ENCODE measurements at regions not wholly inside any gene's neighbourhood (a gene's known extent, or its start where the extent isn't known, plus 50 kb on each side); places are given as distances from the start of the nearest gene placed in this dataset.

DNA sequence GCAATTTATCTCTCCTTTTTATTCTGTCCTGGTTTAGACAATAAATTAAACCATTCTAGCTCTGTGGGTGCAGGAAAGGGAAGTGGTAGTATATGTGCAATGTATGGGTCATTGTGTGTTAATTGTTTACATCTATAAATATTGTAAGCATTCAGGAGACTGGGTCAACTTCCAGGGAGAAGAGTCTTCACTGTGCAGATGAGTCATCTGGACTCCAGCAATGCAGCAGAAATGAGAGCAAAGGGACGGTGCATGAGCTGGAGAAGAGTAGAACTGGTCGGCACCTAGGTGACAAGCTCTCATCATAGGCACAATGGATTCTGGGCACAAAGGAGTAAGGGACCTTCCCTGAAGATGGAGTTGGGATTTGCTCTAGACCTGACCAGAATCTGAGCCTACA, 211.1 kb upstream of the DAAM1 start:
- DNase-seq, result no peak
- H3K79me2 ChIP-seq (ENCODE audit: insufficient read depth, low read length), result no peaks in the 10 kb centered on the region

DNA sequence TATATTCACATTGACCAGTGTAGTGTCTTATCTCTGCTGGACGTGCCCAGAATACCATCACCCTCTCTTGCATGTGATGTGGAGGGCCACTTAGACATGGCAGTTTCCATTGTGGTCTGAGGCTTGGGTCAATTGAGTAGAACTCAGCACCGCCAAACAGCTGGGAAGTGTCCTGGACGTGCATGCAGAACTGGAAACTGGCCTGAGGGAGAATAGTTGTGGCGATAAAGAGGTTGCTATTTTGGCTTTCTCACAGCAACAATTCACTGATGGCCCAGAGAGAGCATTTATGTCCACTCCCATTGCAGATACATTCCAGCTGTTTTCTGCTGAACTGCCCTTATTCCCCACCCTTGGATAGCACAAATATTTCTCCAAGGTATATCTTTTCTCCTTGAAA, 210.1 kb upstream of the DAAM1 start:
- TF ChIP-seq, protein P1, sequence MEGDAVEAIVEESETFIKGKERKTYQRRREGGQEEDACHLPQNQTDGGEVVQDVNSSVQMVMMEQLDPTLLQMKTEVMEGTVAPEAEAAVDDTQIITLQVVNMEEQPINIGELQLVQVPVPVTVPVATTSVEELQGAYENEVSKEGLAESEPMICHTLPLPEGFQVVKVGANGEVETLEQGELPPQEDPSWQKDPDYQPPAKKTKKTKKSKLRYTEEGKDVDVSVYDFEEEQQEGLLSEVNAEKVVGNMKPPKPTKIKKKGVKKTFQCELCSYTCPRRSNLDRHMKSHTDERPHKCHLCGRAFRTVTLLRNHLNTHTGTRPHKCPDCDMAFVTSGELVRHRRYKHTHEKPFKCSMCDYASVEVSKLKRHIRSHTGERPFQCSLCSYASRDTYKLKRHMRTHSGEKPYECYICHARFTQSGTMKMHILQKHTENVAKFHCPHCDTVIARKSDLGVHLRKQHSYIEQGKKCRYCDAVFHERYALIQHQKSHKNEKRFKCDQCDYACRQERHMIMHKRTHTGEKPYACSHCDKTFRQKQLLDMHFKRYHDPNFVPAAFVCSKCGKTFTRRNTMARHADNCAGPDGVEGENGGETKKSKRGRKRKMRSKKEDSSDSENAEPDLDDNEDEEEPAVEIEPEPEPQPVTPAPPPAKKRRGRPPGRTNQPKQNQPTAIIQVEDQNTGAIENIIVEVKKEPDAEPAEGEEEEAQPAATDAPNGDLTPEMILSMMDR (IDR thresholded peaks at IDR 0.05; ENCODE audit: borderline replicate concordance, extremely low read depth, low read length, poor library complexity, severe bottlenecking), result no peak
- TF ChIP-seq EZH2 (IDR thresholded peaks at IDR 0.05; ENCODE audit: borderline replicate concordance, low read depth, low read length, severe bottlenecking), result no peak
- Histone ChIP-seq H3K9ac (ENCODE audit: low read depth, low read length) (no peak overlapping the region), H3K27me3 (ENCODE audit: insufficient read depth, low read length, poor library complexity) (no peaks in the 10 kb centered on the region), H3K9me3 (ENCODE audit: insufficient read depth, low read length, severe bottlenecking) (no peaks in the 10 kb centered on the region), H3K36me3 (ENCODE audit: insufficient read depth, low read length) (no peaks in the 10 kb centered on the region), H3K79me2 (ENCODE audit: insufficient read depth, low read length) (no peaks in the 10 kb centered on the region), H3K27ac (ENCODE audit: low read length) (no peak overlapping the region), H2AFZ (ENCODE audit: low read depth, low read length) (no peak overlapping the region), H4K20me1 (ENCODE audit: insufficient read depth, low read length) (no peaks in the 10 kb centered on the region), H3K4me1 (ENCODE audit: insufficient read depth, low read length) (no peaks in the 10 kb centered on the region), H3K4me2 (ENCODE audit: insufficient read depth, low read length) (no peak overlapping the region), H3K4me3 (ENCODE audit: low read depth in 1 of 2, low read length in 2 of 2) (no peak overlapping the region)
- no peak for DNase-seq
- ATAC-seq (ENCODE audit: insufficient read depth, low read depth), result no peak

More for the DNA sequence above, 211.1 kb upstream of the DAAM1 start:
- Histone ChIP-seq H3K4me2 (ENCODE audit: insufficient read depth, low read length) (no peak overlapping the region), H3K36me3 (ENCODE audit: insufficient read depth, low read length) (no peaks in the 10 kb centered on the region), H2AFZ (ENCODE audit: low read depth, low read length) (no peak overlapping the region), H3K9ac (ENCODE audit: low read depth, low read length) (no peak overlapping the region), H3K9me3 (ENCODE audit: insufficient read depth, low read length, severe bottlenecking) (no peaks in the 10 kb centered on the region), H3K27me3 (ENCODE audit: insufficient read depth, low read length, poor library complexity) (no peaks in the 10 kb centered on the region), H3K4me1 (ENCODE audit: insufficient read depth, low read length) (no peaks in the 10 kb centered on the region), H4K20me1 (ENCODE audit: insufficient read depth, low read length) (no peaks in the 10 kb centered on the region), H3K27ac (ENCODE audit: low read length) (no peak overlapping the region), H3K4me3 (ENCODE audit: low read depth in 1 of 2, low read length in 2 of 2) (no peak overlapping the region)
- no peak for ATAC-seq (ENCODE audit: insufficient read depth, low read depth)
- TF ChIP-seq EZH2 (IDR thresholded peaks at IDR 0.05; ENCODE audit: borderline replicate concordance, low read depth, low read length, severe bottlenecking), result no peak
- TF ChIP-seq, protein P1 (IDR thresholded peaks at IDR 0.05; ENCODE audit: borderline replicate concordance, extremely low read depth, low read length, poor library complexity, severe bottlenecking), result no peak

DNA sequence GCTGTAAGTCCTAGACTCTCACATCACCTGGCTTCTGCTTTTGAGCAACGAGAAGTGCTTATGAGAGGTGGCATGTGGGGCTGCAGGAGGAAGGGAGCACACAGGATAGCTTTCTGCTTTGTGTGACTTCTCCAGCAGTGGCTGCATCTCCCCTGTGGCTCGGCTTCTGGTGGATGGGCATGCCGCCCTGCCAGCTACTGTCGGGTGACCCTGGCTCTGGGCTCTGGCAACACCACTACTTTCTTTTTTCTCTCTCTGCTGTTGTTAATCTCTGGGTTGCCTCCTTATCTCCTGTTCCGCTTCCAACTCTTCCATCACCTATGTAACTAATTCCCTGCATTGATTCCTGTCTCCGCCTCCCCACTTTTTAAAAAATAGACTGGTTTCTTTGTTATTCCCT, 209.1 kb upstream of the DAAM1 start:
- no peak overlapping the region for H2AFZ ChIP-seq (ENCODE audit: low read depth, low read length)
- H3K4me1 ChIP-seq (ENCODE audit: insufficient read depth, low read length), result no peaks in the 10 kb centered on the region
- TF ChIP-seq EZH2 (IDR thresholded peaks at IDR 0.05; ENCODE audit: borderline replicate concordance, low read depth, low read length, severe bottlenecking), result no peak
- TF ChIP-seq, protein P1 (IDR thresholded peaks at IDR 0.05; ENCODE audit: borderline replicate concordance, extremely low read depth, low read length, poor library complexity, severe bottlenecking), result no peak
- no peak overlapping the region for H3K4me2 ChIP-seq (ENCODE audit: insufficient read depth, low read length)
- no peaks in the 10 kb centered on the region for H3K27me3 ChIP-seq (ENCODE audit: insufficient read depth, low read length, poor library complexity)
- no peak for ATAC-seq (ENCODE audit: insufficient read depth, low read depth)
- no peak overlapping the region for H3K27ac ChIP-seq (ENCODE audit: low read length)
- H3K9ac ChIP-seq (ENCODE audit: low read depth, low read length), result no peak overlapping the region
- no peaks in the 10 kb centered on the region for H3K36me3 ChIP-seq (ENCODE audit: insufficient read depth, low read length)
- no peaks in the 10 kb centered on the region for H4K20me1 ChIP-seq (ENCODE audit: insufficient read depth, low read length)
- H3K79me2 ChIP-seq (ENCODE audit: insufficient read depth, low read length), result no peaks in the 10 kb centered on the region
- H3K4me3 ChIP-seq (ENCODE audit: low read depth in 1 of 2, low read length in 2 of 2), result no peak overlapping the region
- H3K9me3 ChIP-seq (ENCODE audit: insufficient read depth, low read length, severe bottlenecking), result no peaks in the 10 kb centered on the region
- no peak for DNase-seq

DNA sequence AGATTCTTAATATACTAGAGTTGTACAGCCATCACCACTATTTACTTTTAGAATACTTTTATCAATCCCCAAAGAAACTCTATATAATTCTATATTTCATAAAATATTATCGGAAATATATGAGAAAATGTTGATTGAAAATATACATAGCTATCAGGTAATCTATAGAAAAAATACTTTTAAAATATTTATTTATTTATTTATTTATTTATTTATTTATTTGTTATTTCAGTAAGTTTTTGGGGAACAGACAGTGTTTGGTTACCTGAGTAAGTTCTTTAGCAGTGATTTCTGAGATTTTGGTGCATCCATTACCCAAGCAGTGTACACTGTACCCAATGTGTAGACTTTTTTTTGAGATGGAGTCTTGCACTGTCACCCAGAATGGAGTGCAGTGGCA, 206.6 kb upstream of the DAAM1 start:
- Histone ChIP-seq H3K4me2 (ENCODE audit: insufficient read depth, low read length) (no peak overlapping the region), H3K9me3 (ENCODE audit: insufficient read depth, low read length, severe bottlenecking) (no peaks in the 10 kb centered on the region), H3K9ac (ENCODE audit: low read depth, low read length) (no peak overlapping the region), H3K27me3 (ENCODE audit: insufficient read depth, low read length, poor library complexity) (no peaks in the 10 kb centered on the region), H3K36me3 (ENCODE audit: insufficient read depth, low read length) (no peaks in the 10 kb centered on the region), H2AFZ (ENCODE audit: low read depth, low read length) (no peak overlapping the region), H3K4me1 (ENCODE audit: insufficient read depth, low read length) (no peaks in the 10 kb centered on the region), H3K79me2 (ENCODE audit: insufficient read depth, low read length) (no peaks in the 10 kb centered on the region), H3K27ac (ENCODE audit: low read length) (no peak overlapping the region), H4K20me1 (ENCODE audit: insufficient read depth, low read length) (no peaks in the 10 kb centered on the region), H3K4me3 (ENCODE audit: low read depth in 1 of 2, low read length in 2 of 2) (no peak overlapping the region)
- no peak for DNase-seq
- no peak for ATAC-seq (ENCODE audit: insufficient read depth, low read depth)
- TF ChIP-seq EZH2 (IDR thresholded peaks at IDR 0.05; ENCODE audit: borderline replicate concordance, low read depth, low read length, severe bottlenecking), result no peak
- TF ChIP-seq, protein P1 (IDR thresholded peaks at IDR 0.05; ENCODE audit: borderline replicate concordance, extremely low read depth, low read length, poor library complexity, severe bottlenecking), result no peak

All from DND-41 (cell line).